ENCODE measurements at regions not wholly inside any gene's neighbourhood (a gene's known extent, or its start where the extent isn't known, plus 50 kb on each side); places are given as distances from the start of the nearest gene placed in this dataset.

DNA sequence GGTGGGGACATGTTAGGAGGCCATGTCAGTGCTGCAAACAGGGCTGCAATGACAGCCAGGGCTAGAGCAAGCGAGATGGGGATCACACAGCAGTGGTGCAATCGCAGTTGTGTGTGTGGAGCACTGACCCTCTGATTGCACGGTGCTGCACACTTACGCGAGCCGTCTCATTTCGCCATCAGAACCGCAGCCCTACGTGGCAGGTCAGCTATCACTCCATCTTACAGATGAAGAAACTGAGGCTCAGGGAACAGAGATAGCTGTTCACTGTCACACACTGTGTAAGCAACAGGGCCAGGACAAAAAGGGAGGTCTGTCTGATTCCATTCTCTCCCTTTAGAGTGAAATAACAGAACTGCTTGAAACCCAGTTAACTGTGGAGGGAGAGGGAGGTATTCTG lies 104.8 kb upstream of the SLC45A1 start:
- Histone ChIP-seq H3K27me3 (ENCODE audit: control insufficient read depth, insufficient read depth, low read length) (no peaks in the 10 kb centered on the region), H3K36me3 (ENCODE audit: control insufficient read depth, insufficient read depth, low read length) (no peaks in the 10 kb centered on the region), H3K4me3 (ENCODE audit: low read depth, low read length) (no peak overlapping the region)
- TF ChIP-seq, protein P1, sequence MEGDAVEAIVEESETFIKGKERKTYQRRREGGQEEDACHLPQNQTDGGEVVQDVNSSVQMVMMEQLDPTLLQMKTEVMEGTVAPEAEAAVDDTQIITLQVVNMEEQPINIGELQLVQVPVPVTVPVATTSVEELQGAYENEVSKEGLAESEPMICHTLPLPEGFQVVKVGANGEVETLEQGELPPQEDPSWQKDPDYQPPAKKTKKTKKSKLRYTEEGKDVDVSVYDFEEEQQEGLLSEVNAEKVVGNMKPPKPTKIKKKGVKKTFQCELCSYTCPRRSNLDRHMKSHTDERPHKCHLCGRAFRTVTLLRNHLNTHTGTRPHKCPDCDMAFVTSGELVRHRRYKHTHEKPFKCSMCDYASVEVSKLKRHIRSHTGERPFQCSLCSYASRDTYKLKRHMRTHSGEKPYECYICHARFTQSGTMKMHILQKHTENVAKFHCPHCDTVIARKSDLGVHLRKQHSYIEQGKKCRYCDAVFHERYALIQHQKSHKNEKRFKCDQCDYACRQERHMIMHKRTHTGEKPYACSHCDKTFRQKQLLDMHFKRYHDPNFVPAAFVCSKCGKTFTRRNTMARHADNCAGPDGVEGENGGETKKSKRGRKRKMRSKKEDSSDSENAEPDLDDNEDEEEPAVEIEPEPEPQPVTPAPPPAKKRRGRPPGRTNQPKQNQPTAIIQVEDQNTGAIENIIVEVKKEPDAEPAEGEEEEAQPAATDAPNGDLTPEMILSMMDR (IDR thresholded peaks at IDR 0.05; ENCODE audit: insufficient read depth, low read length, severe bottlenecking) = no peak
- FAIRE-seq = no peak
- DNase-seq (ENCODE audit: low read depth) = no peak

DNA sequence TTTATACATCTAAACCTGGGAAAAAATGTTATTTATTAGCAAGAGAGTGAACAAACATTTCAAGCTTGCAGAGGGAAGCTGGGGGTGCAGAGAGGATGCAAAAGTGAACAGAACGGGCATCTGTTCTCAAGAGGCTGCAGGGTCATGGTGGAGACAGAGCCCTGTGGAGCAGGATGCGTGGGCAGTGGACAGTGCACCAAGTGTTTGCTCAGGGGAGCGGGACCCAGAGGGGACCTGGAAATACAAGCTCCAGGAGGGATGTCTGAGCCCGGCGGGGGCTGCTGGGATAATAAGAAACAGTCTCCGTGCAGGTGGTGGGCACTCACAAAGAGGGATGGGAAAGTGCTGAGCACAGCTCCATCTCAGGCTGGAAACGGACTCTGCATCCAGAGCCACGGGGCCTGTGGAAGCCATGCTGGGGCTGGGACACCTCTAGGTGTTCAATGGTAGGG lies 105.3 kb upstream of the SLC45A1 start:
- no peaks in the 10 kb centered on the region for H3K36me3 ChIP-seq (ENCODE audit: control insufficient read depth, insufficient read depth, low read length)
- H3K4me3 ChIP-seq (ENCODE audit: low read depth, low read length) = no peak overlapping the region
- TF ChIP-seq, protein P1 (IDR thresholded peaks at IDR 0.05; ENCODE audit: insufficient read depth, low read length, severe bottlenecking) = no peak
- no peaks in the 10 kb centered on the region for H3K27me3 ChIP-seq (ENCODE audit: control insufficient read depth, insufficient read depth, low read length)
- no peak for FAIRE-seq
- DNase-seq (ENCODE audit: low read depth) = no peak

DNA sequence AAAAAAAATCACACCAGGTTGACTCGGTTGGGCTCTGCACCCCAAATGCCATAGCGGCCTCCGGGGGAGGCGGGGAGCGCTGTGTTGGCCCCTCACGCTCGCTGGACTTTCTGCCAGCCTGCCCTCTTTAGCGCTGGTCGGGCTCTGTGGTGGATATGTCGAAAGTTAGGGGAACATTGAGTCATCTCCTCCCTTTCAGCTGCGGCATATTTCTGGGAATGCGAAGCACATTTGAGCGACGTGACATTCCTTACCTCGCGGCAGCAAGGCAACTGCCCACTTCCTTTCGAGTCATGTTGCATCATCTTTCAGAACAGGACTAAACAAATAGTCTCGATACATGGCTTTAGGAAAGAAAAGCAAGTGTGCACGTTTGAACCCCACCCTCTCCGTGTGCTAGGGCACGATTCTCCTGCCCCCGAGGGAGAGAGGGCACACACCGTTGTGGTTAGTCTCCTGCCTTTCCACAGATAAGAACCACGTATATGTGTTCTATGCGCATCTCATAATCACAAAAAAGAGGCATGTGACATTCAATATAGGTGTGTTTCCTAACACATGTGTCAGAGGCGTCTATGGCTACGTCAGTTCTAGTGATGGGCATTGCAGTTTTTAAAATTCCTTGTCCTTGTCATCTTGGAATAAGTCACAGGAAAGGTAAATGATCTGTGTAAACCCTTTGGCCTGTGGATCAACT lies 105.9 kb upstream of the SLC45A1 start:
- DNase-seq (ENCODE audit: low read depth) = peak; percentile 99
- H3K4me3 ChIP-seq (ENCODE audit: low read depth, low read length) = no peak overlapping the region
- H3K27me3 ChIP-seq (ENCODE audit: control insufficient read depth, insufficient read depth, low read length) = no peaks in the 10 kb centered on the region
- TF ChIP-seq, protein P1 (IDR thresholded peaks at IDR 0.05; ENCODE audit: insufficient read depth, low read length, severe bottlenecking) = no peak
- no peaks in the 10 kb centered on the region for H3K36me3 ChIP-seq (ENCODE audit: control insufficient read depth, insufficient read depth, low read length)
- peak; percentile 96 for FAIRE-seq

DNA sequence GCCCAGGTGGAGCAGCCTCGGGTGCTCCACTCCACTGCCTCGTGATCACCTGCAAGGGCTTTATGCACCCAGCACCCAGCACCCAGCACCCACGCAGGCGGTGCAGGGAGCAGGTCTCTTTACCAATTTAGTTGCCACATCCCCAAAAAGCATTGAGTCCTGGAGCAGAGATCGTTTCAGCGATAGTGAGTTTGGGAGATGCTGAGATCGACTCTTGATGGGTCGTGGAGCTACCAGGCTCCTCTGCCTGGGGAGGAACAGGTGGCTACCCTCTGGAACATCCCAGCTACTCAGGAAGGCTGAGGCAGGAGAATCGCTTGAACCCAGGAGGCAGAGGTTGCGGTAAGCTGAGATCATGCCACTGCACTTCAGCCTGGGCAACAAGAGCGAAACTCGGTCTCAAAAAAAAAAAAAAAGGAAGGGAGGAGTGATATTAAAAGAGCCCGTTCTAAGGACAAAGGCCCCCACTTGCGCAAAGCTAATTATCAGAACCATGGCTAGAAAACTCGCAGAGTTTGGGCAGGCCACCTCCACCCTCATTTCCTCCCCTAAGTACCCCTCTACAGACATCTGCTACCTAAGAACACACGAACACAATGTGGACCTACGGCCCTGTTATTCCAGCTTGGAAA lies 106.5 kb upstream of the SLC45A1 start:
- no peak overlapping the region for H3K4me3 ChIP-seq (ENCODE audit: low read depth, low read length)

GRCh38 chr1:8207202-8207601 lies 110.7 kb upstream of the SLC45A1 start:
- Histone ChIP-seq H3K27me3 (ENCODE audit: control insufficient read depth, insufficient read depth, low read length) (no peaks in the 10 kb centered on the region), H3K4me3 (ENCODE audit: low read depth, low read length) (no peak overlapping the region), H3K36me3 (ENCODE audit: control insufficient read depth, insufficient read depth, low read length) (no peaks in the 10 kb centered on the region)
- no peak for FAIRE-seq
- DNase-seq (ENCODE audit: low read depth) = no peak
- TF ChIP-seq, protein P1 (IDR thresholded peaks at IDR 0.05; ENCODE audit: insufficient read depth, low read length, severe bottlenecking) = no peak

More for the DNA sequence above, 106.5 kb upstream of the SLC45A1 start:
- no peaks in the 10 kb centered on the region for H3K36me3 ChIP-seq (ENCODE audit: control insufficient read depth, insufficient read depth, low read length)
- TF ChIP-seq, protein P1 (IDR thresholded peaks at IDR 0.05; ENCODE audit: insufficient read depth, low read length, severe bottlenecking) = no peak
- DNase-seq (ENCODE audit: low read depth) = no peak
- H3K27me3 ChIP-seq (ENCODE audit: control insufficient read depth, insufficient read depth, low read length) = no peaks in the 10 kb centered on the region
- FAIRE-seq = no peak

All from bronchial epithelial cell (primary cell).